ENCODE measurements at regions not wholly inside any gene's neighbourhood (a gene's known extent, or its start where the extent isn't known, plus 50 kb on each side); places are given as distances from the start of the nearest gene placed in this dataset.

DNA sequence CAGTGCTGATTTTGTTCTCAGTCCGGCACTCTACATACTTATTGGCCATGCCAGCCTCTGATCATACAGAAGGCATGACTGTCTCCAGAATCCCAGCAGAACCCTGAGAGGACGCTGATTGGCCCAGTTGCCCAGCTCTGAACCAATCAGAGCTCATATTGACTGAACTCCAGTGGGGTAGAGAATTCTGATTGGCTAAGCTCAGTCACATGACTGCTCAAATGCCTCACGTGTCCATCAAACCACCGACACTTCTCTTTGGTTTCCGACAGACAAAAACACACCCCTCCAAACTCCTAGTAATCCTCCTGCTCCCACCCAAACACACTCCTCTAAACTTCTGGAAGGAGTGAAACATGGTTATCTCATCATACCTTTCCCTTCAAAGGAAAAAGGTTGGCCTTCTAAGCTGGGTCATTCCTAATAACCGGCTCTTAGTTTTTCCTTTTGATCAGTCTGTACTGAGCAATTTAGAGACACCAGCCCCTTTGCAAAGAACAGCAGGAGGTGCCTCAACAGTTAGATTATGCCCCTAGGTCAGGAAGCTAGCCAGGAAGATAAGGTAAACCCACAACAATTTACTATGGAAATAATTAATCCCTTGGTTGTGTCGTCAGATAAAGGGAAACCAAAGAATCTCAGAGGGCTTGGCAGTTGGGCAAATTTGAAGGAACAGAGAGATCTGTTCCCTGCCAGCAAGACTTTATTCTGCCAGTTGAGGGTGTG, 187.8 kb downstream of the TLE3 start:
- ChIA-PET POLR2A (no interaction called here), CTCF (no interaction called here)
- TF ChIP-seq, protein P1, sequence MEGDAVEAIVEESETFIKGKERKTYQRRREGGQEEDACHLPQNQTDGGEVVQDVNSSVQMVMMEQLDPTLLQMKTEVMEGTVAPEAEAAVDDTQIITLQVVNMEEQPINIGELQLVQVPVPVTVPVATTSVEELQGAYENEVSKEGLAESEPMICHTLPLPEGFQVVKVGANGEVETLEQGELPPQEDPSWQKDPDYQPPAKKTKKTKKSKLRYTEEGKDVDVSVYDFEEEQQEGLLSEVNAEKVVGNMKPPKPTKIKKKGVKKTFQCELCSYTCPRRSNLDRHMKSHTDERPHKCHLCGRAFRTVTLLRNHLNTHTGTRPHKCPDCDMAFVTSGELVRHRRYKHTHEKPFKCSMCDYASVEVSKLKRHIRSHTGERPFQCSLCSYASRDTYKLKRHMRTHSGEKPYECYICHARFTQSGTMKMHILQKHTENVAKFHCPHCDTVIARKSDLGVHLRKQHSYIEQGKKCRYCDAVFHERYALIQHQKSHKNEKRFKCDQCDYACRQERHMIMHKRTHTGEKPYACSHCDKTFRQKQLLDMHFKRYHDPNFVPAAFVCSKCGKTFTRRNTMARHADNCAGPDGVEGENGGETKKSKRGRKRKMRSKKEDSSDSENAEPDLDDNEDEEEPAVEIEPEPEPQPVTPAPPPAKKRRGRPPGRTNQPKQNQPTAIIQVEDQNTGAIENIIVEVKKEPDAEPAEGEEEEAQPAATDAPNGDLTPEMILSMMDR (IDR thresholded peaks at IDR 0.05; ENCODE audit: control extremely low read depth, extremely low read depth, low read depth, missing control alignments): no peak
- no peak for DNase-seq (ENCODE audit: extremely low spot score)

DNA sequence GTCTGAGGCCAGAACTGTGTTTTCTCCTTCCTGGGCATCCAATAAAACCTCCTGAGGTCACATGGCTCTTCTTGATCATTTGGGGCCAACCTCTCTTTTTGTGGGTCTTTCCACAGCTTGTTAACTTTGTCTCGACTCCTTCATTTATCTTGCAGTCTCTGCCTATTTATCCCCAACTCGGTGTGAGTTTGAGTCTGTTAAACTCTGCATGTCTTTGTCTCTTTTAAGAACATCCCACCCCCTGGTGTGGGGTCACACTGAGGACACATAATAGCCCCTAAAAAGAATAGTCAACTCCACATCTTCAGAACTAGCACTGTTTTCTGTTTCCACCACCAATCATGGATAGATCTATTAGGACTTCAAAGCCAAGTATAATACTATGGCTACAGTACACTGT, 187.2 kb downstream of the TLE3 start:
- ChIA-PET POLR2A (no interaction called here), CTCF (no interaction called here)
- TF ChIP-seq, protein P1 (IDR thresholded peaks at IDR 0.05; ENCODE audit: control extremely low read depth, extremely low read depth, low read depth, missing control alignments): no peak
- no peak for DNase-seq (ENCODE audit: extremely low spot score)

DNA sequence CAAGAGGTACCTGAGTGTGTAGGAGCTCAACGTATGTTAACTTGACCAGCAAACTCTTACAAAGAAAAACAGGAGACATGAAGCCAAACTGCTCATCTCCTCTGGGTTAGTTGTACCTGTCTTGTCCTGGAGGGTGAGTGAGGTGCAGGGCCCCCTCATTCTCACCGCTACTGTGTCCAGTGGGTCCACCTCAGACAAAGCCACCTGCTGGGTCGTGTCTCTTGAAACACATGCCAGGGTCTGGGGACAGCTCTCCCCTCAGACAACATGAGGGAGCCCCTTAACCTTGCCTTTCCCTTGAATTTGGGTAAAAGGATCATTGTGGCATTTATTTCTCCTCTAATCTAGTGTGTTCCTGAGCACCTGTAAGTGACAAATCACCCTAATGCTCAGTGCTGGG, 185.6 kb downstream of the TLE3 start:
- TF ChIP-seq, protein P1 (IDR thresholded peaks at IDR 0.05; ENCODE audit: control extremely low read depth, extremely low read depth, low read depth, missing control alignments): no peak
- POLR2A ChIA-PET: no interaction called here
- no peak for DNase-seq (ENCODE audit: extremely low spot score)
- CTCF ChIA-PET: interaction anchor here (1.0 to 1.2 kb wide), 2 partner anchors 10 to 555 kb away, joined by 3 read pairs; no protein-coding TSS in a partner anchor

DNA sequence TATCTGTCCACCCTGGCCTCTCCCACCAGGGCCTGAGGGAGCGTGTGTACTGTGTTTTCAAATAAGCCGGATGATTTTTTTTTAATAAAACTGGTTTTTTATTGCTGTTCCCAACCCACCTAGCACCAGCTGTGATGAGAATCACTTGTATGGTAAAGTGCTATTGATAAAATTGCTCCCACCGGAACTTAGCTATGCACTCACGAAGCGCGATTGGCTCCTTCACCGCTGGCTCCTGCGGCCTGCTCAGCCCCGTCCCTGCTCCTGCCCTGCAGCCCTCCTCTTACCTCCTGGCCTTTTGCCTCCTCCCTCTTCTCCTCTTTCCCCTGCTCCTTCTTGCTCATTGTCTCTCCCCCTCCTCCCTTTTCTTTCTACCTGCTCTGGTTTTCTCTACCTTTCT, 183.7 kb downstream of the TLE3 start:
- DNase-seq (ENCODE audit: extremely low spot score): no peak
- POLR2A ChIA-PET: no interaction called here
- TF ChIP-seq, protein P1 (IDR thresholded peaks at IDR 0.05; ENCODE audit: control extremely low read depth, extremely low read depth, low read depth, missing control alignments): no peak
- CTCF ChIA-PET: no interaction called here

DNA sequence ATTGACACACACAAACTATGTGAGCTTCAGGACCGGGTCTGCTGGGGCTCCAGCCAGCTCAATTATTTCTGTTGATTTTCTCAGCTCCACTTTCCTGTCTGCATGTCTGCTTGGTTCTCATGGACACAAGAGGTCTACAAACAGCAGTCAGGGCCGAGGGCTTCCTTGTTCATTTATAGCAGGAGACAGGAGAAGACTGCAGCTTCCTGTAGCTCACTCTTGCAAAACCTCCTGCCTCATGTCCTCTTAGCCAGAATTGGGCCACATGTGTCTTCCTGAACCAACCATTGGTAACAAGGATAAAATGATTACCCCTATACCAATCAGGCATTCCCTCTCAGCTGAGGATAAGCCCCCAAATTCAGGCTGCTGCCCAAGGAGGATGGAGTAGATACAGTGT, 182.8 kb downstream of the TLE3 start:
- ChIA-PET POLR2A (no interaction called here), CTCF (no interaction called here)
- TF ChIP-seq, protein P1 (IDR thresholded peaks at IDR 0.05; ENCODE audit: control extremely low read depth, extremely low read depth, low read depth, missing control alignments): no peak
- no peak for DNase-seq (ENCODE audit: extremely low spot score)

DNA sequence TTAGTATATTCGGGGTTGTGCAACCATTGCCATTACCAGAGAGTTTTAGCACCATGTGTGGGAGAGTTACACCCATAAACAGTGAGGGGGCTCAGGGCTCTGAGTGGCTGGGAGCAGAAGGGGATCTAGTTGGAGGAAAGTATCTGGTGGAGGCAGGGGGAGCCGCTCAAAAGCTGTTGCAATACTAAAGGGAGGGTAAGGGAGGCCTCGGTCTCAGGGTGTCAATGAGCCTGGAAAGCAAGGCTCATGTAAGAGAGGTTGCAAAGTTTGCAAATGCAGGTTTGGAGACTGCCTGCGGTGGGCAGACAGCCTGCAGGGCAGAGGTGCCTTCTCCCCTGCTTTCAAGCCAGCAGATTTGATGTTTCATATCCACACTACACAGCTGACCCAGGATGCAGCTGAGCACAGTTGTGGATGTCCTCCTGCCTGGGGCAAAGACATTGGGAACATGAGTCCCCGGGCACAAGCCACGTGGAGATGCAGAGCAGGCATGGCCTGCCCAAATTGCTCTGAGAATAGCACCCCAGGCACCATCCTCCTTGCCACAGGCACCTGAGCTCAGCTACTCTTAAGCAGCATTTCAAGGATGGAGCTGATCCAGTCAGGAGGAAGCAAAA, 181.4 kb downstream of the TLE3 start:
- no peak for DNase-seq (ENCODE audit: extremely low spot score)
- CTCF ChIA-PET: no interaction called here
- TF ChIP-seq, protein P1 (IDR thresholded peaks at IDR 0.05; ENCODE audit: control extremely low read depth, extremely low read depth, low read depth, missing control alignments): no peak
- POLR2A ChIA-PET: no interaction called here

All from GM10248 (cell line).